ENCODE measurements at regions not wholly inside any gene's neighbourhood (a gene's known extent, or its start where the extent isn't known, plus 50 kb on each side); places are given as distances from the start of the nearest gene placed in this dataset.

DNA sequence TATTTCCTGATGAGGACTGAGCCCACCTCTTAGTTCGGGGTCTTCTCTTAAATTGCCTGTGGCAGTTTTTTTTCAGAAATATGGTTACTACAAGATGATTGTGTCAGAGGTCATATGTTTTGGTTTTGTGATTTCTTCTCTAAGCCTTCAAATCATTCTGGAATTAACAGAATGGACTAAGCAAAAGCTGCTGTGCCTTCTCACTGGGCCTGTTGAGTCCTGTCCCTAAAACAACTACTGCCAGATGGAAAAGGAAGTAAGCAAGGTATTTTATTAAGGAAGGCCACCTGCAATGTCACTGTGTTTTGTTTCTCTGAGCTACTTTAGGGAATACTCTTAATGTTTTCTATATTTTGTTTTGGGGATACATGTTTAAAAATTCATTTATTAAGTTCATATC is 470.8 kb downstream of the PCDH20 start:
- TF ChIP-seq POLR2A (IDR thresholded peaks at IDR 0.05) (no peak), POLR2AphosphoS5 (IDR thresholded peaks at IDR 0.05) (no peak)
- TF ChIP-seq, protein P1, sequence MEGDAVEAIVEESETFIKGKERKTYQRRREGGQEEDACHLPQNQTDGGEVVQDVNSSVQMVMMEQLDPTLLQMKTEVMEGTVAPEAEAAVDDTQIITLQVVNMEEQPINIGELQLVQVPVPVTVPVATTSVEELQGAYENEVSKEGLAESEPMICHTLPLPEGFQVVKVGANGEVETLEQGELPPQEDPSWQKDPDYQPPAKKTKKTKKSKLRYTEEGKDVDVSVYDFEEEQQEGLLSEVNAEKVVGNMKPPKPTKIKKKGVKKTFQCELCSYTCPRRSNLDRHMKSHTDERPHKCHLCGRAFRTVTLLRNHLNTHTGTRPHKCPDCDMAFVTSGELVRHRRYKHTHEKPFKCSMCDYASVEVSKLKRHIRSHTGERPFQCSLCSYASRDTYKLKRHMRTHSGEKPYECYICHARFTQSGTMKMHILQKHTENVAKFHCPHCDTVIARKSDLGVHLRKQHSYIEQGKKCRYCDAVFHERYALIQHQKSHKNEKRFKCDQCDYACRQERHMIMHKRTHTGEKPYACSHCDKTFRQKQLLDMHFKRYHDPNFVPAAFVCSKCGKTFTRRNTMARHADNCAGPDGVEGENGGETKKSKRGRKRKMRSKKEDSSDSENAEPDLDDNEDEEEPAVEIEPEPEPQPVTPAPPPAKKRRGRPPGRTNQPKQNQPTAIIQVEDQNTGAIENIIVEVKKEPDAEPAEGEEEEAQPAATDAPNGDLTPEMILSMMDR (IDR thresholded peaks at IDR 0.05) = no peak
- H3K27me3 ChIP-seq = no peaks in the 10 kb centered on the region

DNA sequence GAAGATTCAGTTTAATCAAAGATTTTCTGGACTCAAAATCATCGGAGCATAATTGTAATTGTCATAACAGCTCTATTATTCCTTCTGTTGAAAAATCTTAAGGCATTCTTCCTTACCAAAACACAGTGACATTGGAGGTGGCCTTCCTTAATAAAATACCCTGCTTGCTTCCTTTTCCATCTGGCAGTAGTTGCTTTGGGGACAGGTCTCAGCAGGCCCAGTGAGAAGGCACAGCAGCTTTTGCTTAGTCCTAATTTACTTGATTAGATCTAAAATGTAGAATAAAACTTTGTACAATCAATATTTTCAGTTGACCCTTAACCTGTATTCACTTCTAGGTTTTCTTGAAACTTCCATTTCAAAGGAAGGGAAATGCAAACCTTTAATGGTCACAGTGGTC is 471.6 kb downstream of the PCDH20 start:
- Histone ChIP-seq H3K27me3 (no peaks in the 10 kb centered on the region), H3K4me1 (no peaks in the 10 kb centered on the region), H3K9me3 (no peaks in the 10 kb centered on the region), H3K36me3 (no peaks in the 10 kb centered on the region), H3K4me3 (no peak overlapping the region), H3K27ac (peak overlapping the region in 1 of 2 donors; percentile 52)
- intact Hi-C loops (cut with DNase I; ENCODE audit: low total_unique reads) = no loop called here
- TF ChIP-seq, protein P1 (IDR thresholded peaks at IDR 0.05) = no peak
- TF ChIP-seq POLR2AphosphoS5 (IDR thresholded peaks at IDR 0.05) (no peak), POLR2A (IDR thresholded peaks at IDR 0.05) (no peak)
- DNase-seq (ENCODE audit: low spot score in 2 of 2) = no peak

More for the DNA sequence above, 470.8 kb downstream of the PCDH20 start:
- no peaks in the 10 kb centered on the region for H3K9me3 ChIP-seq
- intact Hi-C loops (cut with DNase I; ENCODE audit: low total_unique reads) = no loop called here
- H3K27ac ChIP-seq = peak overlapping the region in 1 of 2 donors; percentile 52
- no peaks in the 10 kb centered on the region for H3K4me1 ChIP-seq
- no peaks in the 10 kb centered on the region for H3K36me3 ChIP-seq
- DNase-seq (ENCODE audit: low spot score in 2 of 2) = no peak
- no peak overlapping the region for H3K4me3 ChIP-seq

DNA sequence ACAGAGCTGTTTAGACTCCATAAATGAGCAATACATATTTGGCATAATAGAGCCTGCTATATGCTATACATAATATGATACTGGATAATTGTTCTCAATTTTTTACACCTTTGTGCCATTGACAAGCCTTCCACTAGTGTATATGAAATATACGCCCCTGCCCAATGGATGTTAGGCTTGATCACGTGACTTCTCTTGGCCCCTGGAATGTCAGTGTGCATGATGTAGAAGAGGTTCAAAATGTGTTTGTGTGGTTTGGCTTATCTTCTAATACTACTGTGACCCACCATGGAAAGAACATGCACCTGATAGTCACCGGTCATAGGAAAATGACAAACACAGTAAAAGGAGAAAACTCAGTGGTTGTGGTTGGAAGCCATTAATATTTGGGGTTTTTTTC is 479.4 kb downstream of the PCDH20 start:
- no peak for DNase-seq (ENCODE audit: low spot score in 2 of 2)
- Histone ChIP-seq H3K27me3 (no peaks in the 10 kb centered on the region), H3K27ac (no peak overlapping the region), H3K36me3 (no peaks in the 10 kb centered on the region), H3K9me3 (no peaks in the 10 kb centered on the region), H3K4me3 (no peak overlapping the region), H3K4me1 (no peaks in the 10 kb centered on the region)
- intact Hi-C loops (cut with DNase I; ENCODE audit: low total_unique reads) = no loop called here
- TF ChIP-seq, protein P1 (IDR thresholded peaks at IDR 0.05) = no peak
- no peak for TF ChIP-seq POLR2A (IDR thresholded peaks at IDR 0.05)
- TF ChIP-seq POLR2AphosphoS5 (IDR thresholded peaks at IDR 0.05) = no peak

DNA sequence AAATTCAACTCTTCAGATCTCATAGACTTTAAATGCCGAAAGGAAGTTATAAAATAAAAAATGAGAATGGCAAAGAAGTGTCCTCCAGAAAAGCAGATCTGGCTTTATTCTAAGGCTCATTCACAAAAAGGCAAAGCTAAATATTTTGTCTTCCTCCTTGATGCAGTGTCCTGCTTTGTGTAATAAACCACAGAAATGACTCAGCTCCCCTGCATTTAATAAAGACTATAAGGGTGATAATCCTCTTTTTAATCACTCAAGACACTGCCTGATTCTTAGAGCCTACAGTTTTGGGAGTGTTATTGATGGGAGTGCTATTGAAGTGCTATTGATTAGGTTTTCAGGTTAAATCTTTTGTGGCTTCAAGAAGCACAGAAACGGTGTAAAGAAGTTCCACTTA is 482.0 kb downstream of the PCDH20 start:
- intact Hi-C loops (cut with DNase I; ENCODE audit: low total_unique reads) = no loop called here
- H3K27me3 ChIP-seq = no peaks in the 10 kb centered on the region
- no peak overlapping the region for H3K4me3 ChIP-seq
- DNase-seq (ENCODE audit: low spot score in 2 of 2) = no peak
- H3K36me3 ChIP-seq = no peaks in the 10 kb centered on the region
- H3K4me1 ChIP-seq = no peaks in the 10 kb centered on the region
- TF ChIP-seq, protein P1 (IDR thresholded peaks at IDR 0.05) = no peak
- TF ChIP-seq POLR2AphosphoS5 (IDR thresholded peaks at IDR 0.05) = no peak
- H3K27ac ChIP-seq = no peak overlapping the region
- H3K9me3 ChIP-seq = no peaks in the 10 kb centered on the region

DNA sequence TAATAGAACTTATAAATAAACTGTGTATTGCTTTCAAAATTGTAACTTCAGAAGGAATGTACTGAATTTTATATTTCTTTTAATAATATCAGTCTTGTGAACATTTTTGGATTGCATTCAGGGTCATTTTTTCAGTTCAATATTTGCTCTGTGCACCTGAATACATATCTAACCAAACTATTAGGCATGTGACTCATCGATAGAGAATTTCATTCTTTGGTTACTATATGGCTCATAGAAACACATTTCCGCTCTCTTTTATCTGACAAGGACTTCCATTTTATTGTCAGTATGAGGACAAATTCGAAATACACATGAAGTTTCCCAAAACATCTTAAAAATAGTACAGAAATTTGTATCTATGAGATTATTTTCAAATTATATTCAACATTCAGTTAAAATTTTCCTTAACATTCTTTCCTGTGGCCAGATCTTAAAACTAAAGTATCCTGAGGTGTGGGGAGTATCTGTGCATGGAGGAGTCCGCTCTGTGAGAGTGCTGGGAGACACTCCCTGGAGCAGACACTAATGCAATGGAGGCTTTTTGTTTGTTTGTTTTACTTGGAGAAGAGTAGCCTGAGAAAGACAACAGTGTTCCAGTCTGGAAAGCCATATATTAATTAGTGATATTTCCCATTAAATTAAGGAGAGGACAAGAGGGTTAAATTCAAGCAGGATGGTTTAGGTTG is 483.6 kb downstream of the PCDH20 start:
- intact Hi-C loops (cut with DNase I; ENCODE audit: low total_unique reads) = no loop called here
- Histone ChIP-seq H3K27me3 (no peaks in the 10 kb centered on the region), H3K4me1 (no peaks in the 10 kb centered on the region), H3K4me3 (no peak overlapping the region), H3K27ac (no peak overlapping the region), H3K9me3 (no peaks in the 10 kb centered on the region), H3K36me3 (no peaks in the 10 kb centered on the region)
- no peak for DNase-seq (ENCODE audit: low spot score in 2 of 2)
- no peak for TF ChIP-seq POLR2AphosphoS5 (IDR thresholded peaks at IDR 0.05)
- TF ChIP-seq, protein P1 (IDR thresholded peaks at IDR 0.05) = no peak
- no peak for TF ChIP-seq POLR2A (IDR thresholded peaks at IDR 0.05)

Data from breast epithelium (tissue), 4 donors.